H1 (cell line): ENCODE measurements at regions not wholly inside any gene's neighbourhood (a gene's known extent, or its start where the extent isn't known, plus 50 kb on each side); places are given as distances from the start of the nearest gene placed in this dataset.

Experiments used
- CTCF ChIA-PET: fragments of 300-600 bp; sonication (Branson Sonifier 250); formaldehyde crosslinking; loops from one replicate; lab custom pipeline; 2021; ENCODE audit not compliant: partially characterized antibody; lab: Charles Lee
- POLR2A ChIA-PET: fragments of 300-600 bp; sonication (Branson Sonifier 250); formaldehyde crosslinking; loops from one replicate; lab custom pipeline; 2021; ENCODE audit warnings: inconsistent platforms; ENCODE audit not compliant: partially characterized antibody; lab: Charles Lee
- DNase-seq, 2 experiments: peaks; one replicate each; pipeline versions ENCODE4 v3.0.0 to v3.0.0-alpha.2; 2010 to 2022; ENCODE audit warnings: low spot score in 2 of 2, low read depth in 1 of 2, mixed read lengths in 1 of 2
- FAIRE-seq: peaks from 2 replicates; lab custom pipeline; 2011; peaks lifted over from hg19 to GRCh38; lab: Jason Lieb, UNC
- H2AFZ ChIP-seq: 2 replicates; pipeline ENCODE4 v1.8.1; 2012; ENCODE audit warnings: low read length, inconsistent platforms
- H2AK5ac ChIP-seq: 2 replicates; pipeline ENCODE4 v1.6.1; 2013; ENCODE audit warnings: low read depth, low read length
- H2BK120ac ChIP-seq: replicated peaks from 2 replicates; pipeline ENCODE3; 2013; ENCODE audit warnings: low read depth, low read length, inconsistent platforms
- H2BK12ac ChIP-seq: 2 replicates; pipeline ENCODE4 v1.6.1; 2013; ENCODE audit warnings: low read depth, low read length
- H2BK15ac ChIP-seq: 2 replicates; pipeline ENCODE4 v1.6.1; 2013; ENCODE audit warnings: low read length
- H2BK20ac ChIP-seq: 2 replicates; pipeline ENCODE4 v1.6.1; 2013; ENCODE audit warnings: low read length
- H2BK5ac ChIP-seq: 2 replicates; pipeline ENCODE4 v1.6.1; 2013; ENCODE audit warnings: low read depth, low read length
- H3K14ac ChIP-seq: 2 replicates; pipeline ENCODE4 v1.6.1; 2013; ENCODE audit warnings: inconsistent platforms; ENCODE audit not compliant: insufficient read length
- H3K18ac ChIP-seq: 2 replicates; pipeline ENCODE4 v1.6.1; 2013; ENCODE audit warnings: low read length; ENCODE audit errors: extremely low read depth
- H3K23ac ChIP-seq: 2 replicates; pipeline ENCODE4 v1.6.1; 2013; ENCODE audit warnings: inconsistent platforms; ENCODE audit not compliant: insufficient read length
- H3K23me2 ChIP-seq: 2 replicates; pipeline ENCODE4 v1.6.1; 2013; ENCODE audit warnings: low read depth, low read length
- H3K27ac ChIP-seq: 2 replicates; pipeline ENCODE4 v1.6.1; 2011; ENCODE audit warnings: low read depth, low read length, inconsistent platforms
- H3K27me3 ChIP-seq, 4 experiments: replicated peaks in 1 of 4; 1 replicate in 1 of 4; 2 replicates in 3 of 4; pipeline versions ENCODE4 v1.6.1 to v1.8.1; 2011 to 2013; ENCODE audit warnings: low read length in 3 of 4, mild to moderate bottlenecking in 3 of 4, inconsistent platforms in 2 of 4, mixed read lengths in 2 of 4, moderate library complexity in 1 of 4; ENCODE audit not compliant: control insufficient read depth in 3 of 4, insufficient read depth in 3 of 4; ENCODE audit errors: extremely low read depth in 1 of 4
- H3K36me3 ChIP-seq, 4 experiments: 2 replicates each; pipeline versions ENCODE4 v1.6.1 to v1.8.1; 2011 to 2013; ENCODE audit warnings: mild to moderate bottlenecking in 4 of 4, low read length in 3 of 4, moderate library complexity in 2 of 4, control low read depth in 1 of 4, inconsistent platforms in 1 of 4; ENCODE audit not compliant: insufficient read depth in 4 of 4, control insufficient read depth in 2 of 4
- H3K4ac ChIP-seq: replicated peaks from 2 replicates; pipeline ENCODE3; 2013; ENCODE audit warnings: low read length, low read depth, mixed read lengths, inconsistent platforms; ENCODE audit not compliant: insufficient read length
- H3K4me1 ChIP-seq, 4 experiments: replicated peaks in 1 of 4; 1 replicate in 1 of 4; 2 replicates in 3 of 4; pipeline versions ENCODE4 v1.6.1 to v1.8.1; 2011 to 2013; ENCODE audit warnings: low read length in 3 of 4, inconsistent platforms in 2 of 4, mixed read lengths in 1 of 4; ENCODE audit not compliant: insufficient read depth in 4 of 4, control insufficient read depth in 3 of 4
- H3K4me2 ChIP-seq, 2 experiments: 2 replicates each; pipeline versions ENCODE4 v1.6.1 to v1.8.1; 2011 to 2013; ENCODE audit warnings: low read depth in 2 of 2, low read length in 2 of 2, control low read depth in 1 of 2, inconsistent platforms in 1 of 2, mild to moderate bottlenecking in 1 of 2; ENCODE audit not compliant: insufficient read depth in 1 of 2
- H3K4me3 ChIP-seq, 4 experiments: fragments of 200-600, 300-600 bp in 1 of 4; sonication (generic), shearing (Covaris generic), sonication (Bioruptor Twin) in 1 of 4; 2 replicates each; pipeline versions ENCODE4 v1.5.1 to v1.8.1; 2011 to 2016; ENCODE audit warnings: low read length in 4 of 4, low read depth in 3 of 4, control low read depth in 2 of 4, inconsistent platforms in 2 of 4, mild to moderate bottlenecking in 2 of 4, mixed read lengths in 1 of 4, moderate library complexity in 1 of 4; ENCODE audit not compliant: insufficient read depth in 2 of 4; ENCODE audit errors: extremely low read depth in 1 of 4
- H3K56ac ChIP-seq: replicated peaks from 2 replicates; pipeline ENCODE3; 2013; ENCODE audit warnings: low read depth, mild to moderate bottlenecking, mixed read lengths, low read length, inconsistent platforms; ENCODE audit not compliant: insufficient read length
- H3K79me1 ChIP-seq: 2 replicates; pipeline ENCODE4 v1.6.1; 2013; ENCODE audit warnings: low read depth, low read length, control low read depth
- H3K79me2 ChIP-seq, 2 experiments: 2 replicates each; pipeline versions ENCODE4 v1.6.1 to v1.8.1; 2012 to 2013; ENCODE audit warnings: low read length in 2 of 2, mild to moderate bottlenecking in 2 of 2, inconsistent platforms in 1 of 2; ENCODE audit not compliant: insufficient read depth in 2 of 2, control insufficient read depth in 1 of 2
- H3K9ac ChIP-seq, 4 experiments: replicated peaks in 1 of 4; 1 replicate in 1 of 4; 2 replicates in 3 of 4; pipeline versions ENCODE4 v1.6.1 to v1.8.1; 2011 to 2013; ENCODE audit warnings: low read depth in 3 of 4, low read length in 3 of 4, control low read depth in 2 of 4, mild to moderate bottlenecking in 2 of 4, moderate library complexity in 2 of 4, inconsistent platforms in 1 of 4; ENCODE audit errors: extremely low read depth in 1 of 4
- H3K9me3 ChIP-seq, 2 experiments: 2 replicates each; pipeline versions ENCODE4 v1.6.1 to v1.8.1; 2012 to 2013; ENCODE audit warnings: mild to moderate bottlenecking in 2 of 2, moderate library complexity in 2 of 2, control low read depth in 1 of 2, inconsistent platforms in 1 of 2, low read depth in 1 of 2, low read length in 1 of 2, mixed read lengths in 1 of 2; ENCODE audit not compliant: insufficient read depth in 2 of 2
- H4K20me1 ChIP-seq, 2 experiments: replicated peaks in 1 of 2; 2 replicates each; pipeline versions ENCODE3 to v1.8.1; 2011 to 2013; ENCODE audit warnings: inconsistent platforms in 2 of 2, low read length in 2 of 2, mild to moderate bottlenecking in 1 of 2; ENCODE audit not compliant: insufficient read depth in 2 of 2, control insufficient read depth in 1 of 2
- H4K5ac ChIP-seq: 2 replicates; pipeline ENCODE4 v1.6.1; 2013; ENCODE audit warnings: low read length, low read depth, mixed read lengths, inconsistent platforms; ENCODE audit not compliant: insufficient read length
- H4K8ac ChIP-seq: 2 replicates; pipeline ENCODE4 v1.8.0; 2013; ENCODE audit warnings: mild to moderate bottlenecking, moderate library complexity, low read length, inconsistent platforms; ENCODE audit not compliant: insufficient read depth; ENCODE audit errors: extremely low read depth
- H4K91ac ChIP-seq: replicated peaks from 2 replicates; pipeline ENCODE3; 2013; ENCODE audit warnings: low read length, mixed read lengths, inconsistent platforms; ENCODE audit not compliant: insufficient read length
- BACH1 ChIP-seq: IDR thresholded peaks from 2 replicates; pipeline ENCODE4 v1.6.1; 2012; ENCODE audit warnings: low read length, improper control_type of control experiment
- CEBPB ChIP-seq: IDR thresholded peaks from 2 replicates; pipeline ENCODE4 v1.6.1; 2012; ENCODE audit warnings: low read depth, low read length
- CTBP2 ChIP-seq: IDR thresholded peaks from 2 replicates; pipeline ENCODE4 v1.7.0; 2011; ENCODE audit warnings: borderline replicate concordance, mild to moderate bottlenecking, moderate library complexity, mixed read lengths, low read length; ENCODE audit not compliant: insufficient read depth, insufficient read length
- EP300 ChIP-seq, 2 experiments: IDR thresholded peaks; 1 replicate in 1 of 2; 2 replicates in 1 of 2; pipeline ENCODE4 v1.6.1; 2011 to 2012; ENCODE audit warnings: low read depth in 2 of 2, low read length in 2 of 2, mild to moderate bottlenecking in 2 of 2, borderline replicate concordance in 1 of 2, inconsistent platforms in 1 of 2, moderate library complexity in 1 of 2
- GABPA ChIP-seq: IDR thresholded peaks from 2 replicates; pipeline ENCODE4 v1.6.1; 2011; ENCODE audit warnings: mild to moderate bottlenecking, low read length, moderate library complexity, borderline replicate concordance; ENCODE audit not compliant: insufficient read depth
- MAX ChIP-seq: IDR thresholded peaks from 2 replicates; pipeline ENCODE4 v1.6.1; 2012; ENCODE audit warnings: inconsistent platforms
- SAP30 ChIP-seq: fragments of 300-600 bp; sonication (generic); IDR thresholded peaks from 2 replicates; pipeline ENCODE4 v1.7.1; 2012; ENCODE audit warnings: low read length, moderate library complexity, mild to moderate bottlenecking, inconsistent platforms; ENCODE audit not compliant: insufficient read depth, insufficient replicate concordance
- SIN3A ChIP-seq, 2 experiments: IDR thresholded peaks in 1 of 2; conservative IDR thresholded peaks in 1 of 2; 2 replicates each; pipeline ENCODE4 v1.6.1; 2011 to 2012; ENCODE audit warnings: low read length in 2 of 2, improper control_type of control experiment in 1 of 2, low read depth in 1 of 2, mild to moderate bottlenecking in 1 of 2
- SRF ChIP-seq: IDR thresholded peaks from 2 replicates; pipeline ENCODE4 v1.6.1; 2011; ENCODE audit warnings: mild to moderate bottlenecking, low read depth, low read length, moderate library complexity
- WGBS, 2 experiments: shearing (Covaris generic) in 1 of 2; methylation state at CpG; one replicate each; pipeline versions ENCODE4 v1.1.6 to v1.1.7; 2013 to 2015; ENCODE audit warnings: low lambda C conversion rate in 2 of 2, mixed read lengths in 2 of 2, inconsistent platforms in 1 of 2, low coverage in 1 of 2, missing lambda C conversion rate in 1 of 2; ENCODE audit not compliant: insufficient replicate concordance in 2 of 2, insufficient coverage in 1 of 2, insufficient read length in 1 of 2; ENCODE audit errors: extremely low coverage in 1 of 2, missing lambda C conversion rate in 1 of 2; 5-methylcytosine and 5-hydroxymethylcytosine counted together
- TF ChIP-seq, protein P1 (sequence below): IDR thresholded peaks from 2 replicates; pipeline ENCODE4 v1.6.1; 2012; ENCODE audit warnings: inconsistent platforms

- no peak overlapping the region for H2BK12ac ChIP-seq
Observed at GRCh38 chr16:87252269-87252970, 64.8 kb downstream of the C16orf95 start.

More at GRCh38 chr16:87252269-87252970, 64.8 kb downstream of the C16orf95 start:
- DNase-seq = no peak
- H2AFZ ChIP-seq = no peak overlapping the region
- H3K27ac ChIP-seq = no peak overlapping the region
- H3K36me3 ChIP-seq = no peaks in the 10 kb centered on the region
- H4K91ac ChIP-seq = no peak overlapping the region
- H2BK15ac ChIP-seq = no peak overlapping the region
- H4K5ac ChIP-seq = no peak overlapping the region
- H2BK20ac ChIP-seq = no peak overlapping the region
- POLR2A ChIA-PET = no interaction called here
- CTCF ChIA-PET = interaction anchor here (2.2 kb wide), 1 partner anchor 16 kb away, joined by 9 read pairs; no protein-coding TSS in a partner anchor
- no peaks in the 10 kb centered on the region for H3K79me1 ChIP-seq
- H3K18ac ChIP-seq = no peak overlapping the region
- FAIRE-seq = no peak
- no peaks in the 10 kb centered on the region for H3K9me3 ChIP-seq
- no peaks in the 10 kb centered on the region for H4K20me1 ChIP-seq
- H3K4me3 ChIP-seq = no peak overlapping the region
- H2AK5ac ChIP-seq = no peak overlapping the region
- no peak overlapping the region for H3K23ac ChIP-seq
- no peak overlapping the region for H4K8ac ChIP-seq
- no peak overlapping the region for H3K14ac ChIP-seq
- H3K9ac ChIP-seq = no peak overlapping the region
- no peak overlapping the region for H2BK120ac ChIP-seq
- H3K4ac ChIP-seq = no peak overlapping the region
- no peak overlapping the region for H3K56ac ChIP-seq
- no peaks in the 10 kb centered on the region for H3K23me2 ChIP-seq
- no peak overlapping the region for H2BK5ac ChIP-seq
- no peaks in the 10 kb centered on the region for H3K79me2 ChIP-seq
- H3K4me2 ChIP-seq = no peak overlapping the region
- WGBS, 2 experiments = 86% methylated on average over 12 of the region's 12 CpGs; no CpG with 5 or more reads in 1 of the 2 experiments
- H3K27me3 ChIP-seq = no peaks in the 10 kb centered on the region
- H3K4me1 ChIP-seq = no peaks in the 10 kb centered on the region
- TF ChIP-seq CTBP2 = no peak
- TF ChIP-seq CEBPB = no peak
- TF ChIP-seq, protein P1, sequence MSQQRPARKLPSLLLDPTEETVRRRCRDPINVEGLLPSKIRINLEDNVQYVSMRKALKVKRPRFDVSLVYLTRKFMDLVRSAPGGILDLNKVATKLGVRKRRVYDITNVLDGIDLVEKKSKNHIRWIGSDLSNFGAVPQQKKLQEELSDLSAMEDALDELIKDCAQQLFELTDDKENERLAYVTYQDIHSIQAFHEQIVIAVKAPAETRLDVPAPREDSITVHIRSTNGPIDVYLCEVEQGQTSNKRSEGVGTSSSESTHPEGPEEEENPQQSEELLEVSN = no peak
- no peak for TF ChIP-seq SIN3A (conservative IDR thresholded peaks at IDR 0.05 in 1 of 2, IDR thresholded peaks at IDR 0.05 in 1 of 2; ENCODE audit: low read depth in 1 of 2, low read length in 2 of 2)
- TF ChIP-seq SRF = no peak
- no peak for TF ChIP-seq GABPA
- TF ChIP-seq EP300 (IDR thresholded peaks at IDR 0.05; ENCODE audit: borderline replicate concordance in 1 of 2, low read depth in 2 of 2, low read length in 2 of 2) = no peak
- no peak for TF ChIP-seq SAP30
- no peak for TF ChIP-seq BACH1
- no peak for TF ChIP-seq MAX
